NCI-H524 treated with DMSO at 0.1 percent for 48 hours (cell line): ENCODE measurements at regions not wholly inside any gene's neighbourhood (a gene's known extent, or its start where the extent isn't known, plus 50 kb on each side); places are given as distances from the start of the nearest gene placed in this dataset.

Experiments
- DNase-seq: peaks from one replicate; lab custom pipeline; 2025; lab: John Stamatoyannopoulos, UW

DNA sequence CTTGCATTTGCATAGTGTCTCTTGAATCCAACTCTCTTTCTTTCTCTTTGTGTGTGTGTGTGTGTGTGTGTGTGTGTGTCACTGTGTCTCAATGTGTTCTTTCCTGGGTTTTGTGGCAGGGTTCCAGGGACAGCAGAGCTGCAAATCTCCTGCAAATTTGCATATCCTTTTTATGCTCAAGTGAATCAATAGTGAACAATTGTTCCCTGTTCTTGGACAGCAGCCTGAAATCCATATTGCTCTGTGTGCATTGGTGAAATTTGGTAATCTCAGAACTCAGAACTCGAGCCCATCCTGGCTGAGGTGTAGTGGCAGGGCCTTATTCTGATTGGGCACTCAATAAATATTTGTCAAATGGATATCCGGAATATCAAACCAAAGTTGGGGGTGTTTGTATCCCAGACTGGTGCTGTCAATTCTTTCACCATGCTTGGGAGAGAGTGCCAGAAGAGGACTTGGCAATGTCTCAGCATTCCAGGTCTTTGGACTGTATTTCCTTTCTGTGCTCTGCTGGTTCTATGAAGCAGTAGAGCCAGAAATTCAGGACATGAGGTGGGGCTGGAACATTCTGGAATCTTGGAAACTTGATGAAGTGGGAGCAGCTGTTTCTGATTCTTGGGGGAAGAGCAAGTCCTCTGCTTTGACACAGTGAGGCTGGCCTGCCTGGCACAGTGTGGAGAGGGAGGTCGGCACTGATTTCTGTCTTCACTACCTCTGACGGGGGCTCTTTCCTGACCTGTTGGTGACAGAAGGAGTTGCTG lies 380.6 kb upstream of the C2CD4B start:
- DNase-seq: no peak

DNA sequence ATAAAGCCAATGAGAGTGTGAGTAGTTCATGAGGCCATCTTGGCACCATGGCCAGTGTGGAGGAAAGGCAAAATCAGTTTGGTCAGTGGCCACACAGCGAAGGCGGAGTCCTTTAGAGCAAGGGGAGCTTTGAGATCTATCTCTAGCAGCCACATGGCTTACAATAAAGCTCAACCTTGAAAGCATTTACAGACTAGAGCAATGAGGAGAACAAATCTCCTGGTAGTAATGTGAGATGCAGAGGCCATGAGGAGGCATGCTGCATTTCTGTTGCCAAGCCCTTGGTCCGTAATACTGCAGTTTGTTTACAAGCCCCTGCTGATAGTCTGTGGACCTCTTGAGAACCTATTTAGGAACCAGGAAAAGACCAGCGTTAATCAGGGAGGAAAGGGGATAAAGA lies 381.5 kb upstream of the C2CD4B start:
- no peak for DNase-seq

DNA sequence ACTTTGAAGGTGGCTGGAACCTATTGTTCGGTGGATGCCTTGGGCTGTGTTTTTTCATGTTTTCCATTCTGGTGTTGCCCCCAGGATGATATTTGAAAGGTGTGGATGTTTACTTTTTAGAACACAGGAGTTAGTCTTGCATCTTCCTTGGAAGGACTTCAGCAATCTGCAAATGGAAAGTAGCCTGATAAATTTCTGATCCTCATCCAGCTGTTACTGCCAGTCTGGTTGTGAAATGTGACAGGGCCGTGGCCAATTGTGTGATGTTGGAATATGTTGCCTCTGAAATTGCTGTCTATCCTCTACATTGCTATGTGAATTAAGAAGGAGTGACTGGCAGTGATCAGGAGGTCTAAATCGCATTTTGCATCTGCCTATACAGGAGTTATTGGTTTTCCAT lies 382.5 kb upstream of the C2CD4B start:
- no peak for DNase-seq

- no peak for DNase-seq
These were observed 384.4 kb upstream of the C2CD4B start for GRCh38 chr15:62549345-62549970.

DNA sequence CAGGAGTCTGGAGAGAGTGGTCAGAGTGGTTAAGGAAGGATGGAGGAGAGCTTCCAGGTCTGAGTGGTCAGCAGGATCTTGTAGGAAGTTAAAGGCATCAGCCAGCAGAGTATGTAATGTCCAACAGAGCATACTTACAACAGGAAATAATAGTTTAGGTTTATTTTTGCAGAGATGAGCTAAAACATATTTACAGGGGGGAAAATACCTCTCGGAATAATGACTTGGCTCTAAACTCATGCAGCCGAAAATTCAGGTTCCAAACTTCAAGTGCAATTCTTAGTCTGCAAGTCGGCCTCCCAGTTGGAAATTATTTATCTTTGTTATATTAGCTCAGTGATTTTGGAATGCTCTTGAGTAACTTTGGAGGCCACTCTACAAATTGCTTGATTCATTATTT lies 385.0 kb upstream of the C2CD4B start:
- DNase-seq: no peak

GRCh38 chr15:62552444-62552843 lies 387.4 kb upstream of the C2CD4B start:
- DNase-seq: no peak

DNA sequence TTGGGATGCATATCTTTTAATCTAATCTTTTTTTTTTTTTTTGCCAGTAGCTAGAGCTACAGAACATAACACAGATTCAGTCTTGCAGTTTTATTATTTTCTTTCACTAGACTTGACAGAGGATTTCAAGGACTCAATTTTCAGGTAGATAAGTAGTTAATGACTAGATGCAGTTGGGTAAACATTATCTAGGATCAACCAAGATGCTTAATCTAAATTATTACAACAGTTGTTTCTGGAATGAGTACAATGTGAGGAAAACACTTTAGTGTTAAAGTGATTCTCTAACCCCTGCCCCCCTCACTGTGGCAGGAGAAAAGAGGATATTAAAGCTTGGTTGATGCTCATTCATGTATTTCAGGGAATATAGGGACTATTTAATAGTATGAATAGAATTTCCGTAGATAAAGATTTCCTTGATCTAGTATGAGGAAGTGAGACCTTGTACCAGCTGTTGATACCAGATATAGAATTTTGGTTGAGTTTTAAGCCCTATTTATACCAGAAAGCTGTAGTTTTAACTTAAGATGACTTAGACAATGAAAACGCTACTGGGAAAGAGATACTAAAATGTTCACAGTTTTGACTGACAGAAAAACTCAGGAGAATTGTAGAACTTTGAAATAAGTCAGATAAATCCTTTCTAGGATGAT lies 389.0 kb upstream of the C2CD4B start:
- DNase-seq: no peak

GRCh38 chr15:62558640-62559380 lies 393.7 kb upstream of the C2CD4B start:
- DNase-seq: no peak

DNA sequence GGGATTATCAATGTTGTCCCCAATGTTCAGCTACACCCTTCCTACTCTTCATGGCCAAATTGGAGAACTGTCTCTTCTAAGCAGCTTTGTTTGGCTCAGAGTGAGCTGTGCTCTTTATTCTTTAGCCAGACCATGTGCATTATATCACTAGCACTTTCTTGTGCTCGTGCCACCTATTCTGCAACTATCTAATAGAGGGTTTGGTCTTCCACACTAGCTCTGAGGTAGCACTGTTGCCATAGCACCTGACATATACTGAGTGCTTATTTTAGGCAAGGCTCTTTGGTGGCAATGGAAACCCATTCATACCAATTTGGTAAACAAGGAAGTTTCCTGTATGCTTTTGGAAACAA lies 394.3 kb upstream of the C2CD4B start:
- DNase-seq: no peak

DNA sequence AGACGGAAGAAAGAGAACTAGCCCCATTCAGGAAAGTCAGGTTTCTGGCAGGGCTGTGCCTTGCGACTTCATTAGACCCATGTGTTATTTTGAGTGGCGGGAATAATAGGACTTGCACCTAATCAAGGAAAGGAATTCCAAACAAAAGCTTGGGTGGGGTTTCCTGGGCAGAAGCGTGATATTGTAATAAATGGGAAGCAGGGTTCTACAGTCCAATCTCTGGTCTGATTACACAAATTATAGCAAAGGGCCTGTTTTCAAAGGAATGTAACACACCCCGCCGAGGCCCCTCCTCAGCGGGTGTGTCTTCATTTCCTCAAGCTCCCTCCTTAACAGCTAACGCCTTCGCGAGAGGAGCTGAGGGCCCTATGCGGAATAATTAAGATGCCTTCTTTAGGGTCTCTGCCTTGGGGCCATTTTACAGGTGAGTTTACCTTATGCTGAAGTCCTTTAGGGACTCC lies 396.0 kb upstream of the C2CD4B start:
- DNase-seq: no peak

- no peak for DNase-seq
These were observed 396.5 kb upstream of the C2CD4B start for GRCh38 chr15:62561571-62561970.

- DNase-seq: peak; percentile 97
These were observed 400.0 kb upstream of the C2CD4B start for GRCh38 chr15:62564886-62565633.

DNA sequence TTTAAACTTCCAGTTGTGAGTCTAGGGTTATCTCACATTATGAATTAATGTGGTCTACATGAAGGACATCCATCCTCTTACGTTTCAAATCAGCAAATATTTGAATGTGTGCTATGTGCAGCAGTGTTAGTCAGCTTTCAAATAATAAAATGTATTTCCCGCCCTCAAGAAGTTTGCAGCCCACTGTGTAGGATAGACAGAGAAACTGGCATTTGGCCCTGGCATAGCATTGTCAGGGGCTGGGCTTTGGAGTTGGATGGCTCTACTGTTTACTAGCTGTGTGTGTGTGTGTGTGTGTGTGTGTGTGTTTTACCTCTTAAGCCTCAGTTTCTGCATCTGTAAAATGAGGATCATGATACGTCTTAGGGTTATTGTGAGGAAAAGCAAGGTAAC lies 400.5 kb upstream of the C2CD4B start:
- no peak for DNase-seq

DNA sequence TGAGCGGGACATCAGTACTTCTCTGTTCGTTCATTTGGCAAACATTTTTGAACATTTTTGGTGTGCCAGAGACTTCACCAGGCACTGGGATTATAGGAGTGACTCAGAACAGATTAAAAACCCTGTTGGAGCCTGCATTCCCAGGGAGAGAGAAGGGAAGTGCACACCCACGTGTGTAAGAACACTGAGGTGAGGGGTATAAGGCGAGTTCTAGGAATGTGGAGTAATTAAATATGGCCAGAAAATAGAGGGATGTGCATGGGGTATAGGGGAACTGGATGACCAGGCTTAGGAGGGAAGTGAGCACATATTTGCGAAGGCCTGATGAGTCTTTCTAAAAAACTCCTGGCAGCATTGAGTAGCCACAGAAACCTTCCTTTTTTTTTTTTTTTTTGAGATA lies 401.2 kb upstream of the C2CD4B start:
- DNase-seq: no peak

DNA sequence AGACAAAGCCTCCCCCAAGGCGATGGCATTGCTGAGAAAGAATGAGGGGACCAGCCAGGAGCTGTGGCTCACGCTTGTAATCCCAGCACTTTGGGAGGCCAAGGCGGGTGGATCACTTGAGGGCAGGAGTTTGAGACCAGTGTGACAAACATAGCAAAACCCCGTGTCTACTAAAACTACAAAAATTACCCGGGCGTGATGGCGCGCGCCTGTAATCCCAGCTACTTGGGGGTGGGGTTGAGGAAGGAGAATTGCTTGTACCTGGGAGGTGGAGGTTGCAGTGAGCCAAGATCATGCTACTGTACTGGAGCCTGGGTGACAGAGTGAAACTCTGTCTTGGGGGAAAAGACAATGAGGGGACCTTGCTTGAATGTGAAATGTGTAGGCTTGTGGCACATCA lies 402.4 kb upstream of the C2CD4B start:
- no peak for DNase-seq

GRCh38 chr15:62568004-62568403 lies 402.9 kb upstream of the C2CD4B start:
- no peak for DNase-seq

GRCh38 chr15:62568702-62569101 lies 403.6 kb upstream of the C2CD4B start:
- no peak for DNase-seq

DNA sequence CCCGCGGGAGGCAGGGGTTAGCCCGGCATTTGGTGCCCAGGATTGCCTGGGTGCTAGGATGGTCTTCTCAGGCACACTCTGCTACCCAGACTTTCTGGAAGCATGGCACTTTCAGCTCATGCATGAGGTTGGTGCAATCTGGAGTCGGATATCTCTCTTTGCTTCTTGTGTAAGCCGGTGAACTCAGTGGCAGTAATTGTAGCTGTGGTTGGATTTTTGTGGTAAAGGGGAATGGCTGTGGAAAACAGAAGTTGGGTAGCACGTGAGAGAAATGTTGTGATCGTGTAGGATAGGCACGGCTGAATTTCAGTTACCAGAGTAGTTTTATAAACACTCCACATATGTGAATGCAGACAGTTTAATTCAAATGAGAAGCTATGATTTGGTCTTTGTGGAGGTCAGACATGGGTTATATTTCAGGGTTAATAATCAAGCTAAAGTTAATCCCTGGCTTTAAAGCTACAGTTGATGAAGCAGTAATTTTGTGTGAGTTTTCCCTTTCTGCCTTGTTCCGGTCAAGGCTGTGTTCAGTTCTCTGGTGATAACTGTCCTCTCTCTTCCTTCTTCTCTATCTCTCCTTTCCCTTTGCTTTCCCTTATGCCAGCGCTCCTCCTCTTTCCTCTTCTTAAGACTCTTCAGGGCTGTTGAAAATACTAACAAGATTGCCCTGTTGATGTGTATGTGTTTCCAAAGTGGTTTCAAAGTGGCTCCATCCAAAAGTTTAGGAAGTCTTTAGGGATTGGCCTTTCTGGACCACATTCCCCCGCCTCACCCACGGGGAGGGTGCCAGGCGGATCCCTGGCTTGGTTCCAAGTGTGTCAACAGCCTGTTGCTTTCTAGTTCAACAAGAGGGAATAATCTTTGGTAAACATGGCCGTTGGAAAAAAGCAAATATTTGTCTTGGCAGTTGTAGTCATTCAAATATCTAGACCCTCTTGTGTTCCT lies 404.6 kb upstream of the C2CD4B start:
- no peak for DNase-seq

GRCh38 chr15:62570405-62570783 lies 405.3 kb upstream of the C2CD4B start:
- no peak for DNase-seq

DNA sequence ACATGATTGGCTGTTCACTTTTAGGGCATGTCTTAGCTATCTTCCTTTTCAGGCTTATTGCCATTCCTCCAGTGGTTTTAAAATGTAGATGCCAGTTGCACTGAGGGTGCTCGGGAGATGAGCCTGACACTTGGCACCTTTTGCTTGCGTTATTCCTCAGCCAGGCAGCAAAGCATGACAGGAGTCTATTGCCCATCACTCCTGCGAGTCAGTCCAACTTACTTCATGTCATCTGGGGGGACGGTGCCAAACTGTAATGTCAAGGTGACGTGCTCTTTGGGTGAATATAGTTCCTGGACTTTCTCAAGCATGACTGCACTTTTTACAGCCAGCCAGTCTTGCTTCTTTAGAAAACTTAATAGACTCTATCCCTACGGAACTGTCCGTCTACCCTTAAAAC lies 406.0 kb upstream of the C2CD4B start:
- DNase-seq: no peak

DNA sequence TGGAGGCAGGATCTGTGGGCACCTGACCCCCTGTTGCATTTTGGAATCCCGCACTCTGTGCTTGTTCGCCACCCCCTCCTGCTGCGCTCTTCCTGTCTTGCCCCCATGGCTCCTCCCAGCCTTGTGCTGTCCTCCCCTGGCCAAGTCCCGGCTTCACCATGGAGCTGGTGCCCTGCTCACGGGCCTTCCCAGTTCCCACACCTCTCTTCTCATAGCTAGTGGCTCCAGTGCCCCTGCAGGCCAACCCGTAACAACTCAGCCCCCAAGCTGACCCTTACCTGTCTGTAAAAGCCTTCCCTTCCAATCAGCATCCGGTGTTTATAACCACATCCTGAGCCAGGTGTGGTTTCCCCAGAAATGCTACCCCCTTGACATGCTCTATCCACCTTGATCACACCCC lies 407.7 kb upstream of the C2CD4B start:
- DNase-seq: no peak
